ENCODE measurements at regions not wholly inside any gene's neighbourhood (a gene's known extent, or its start where the extent isn't known, plus 50 kb on each side); places are given as distances from the start of the nearest gene placed in this dataset.

- 73 to 75% methylated on average over 4 of the region's 4 CpGs for WGBS, 2 donors
- Histone ChIP-seq H3K4me3 (no peak overlapping the region), H3K9me3 (no peaks in the 10 kb centered on the region), H3K27ac (no peak overlapping the region), H3K36me3 (no peaks in the 10 kb centered on the region), H3K4me1 (no peaks in the 10 kb centered on the region), H3K27me3 (no peaks in the 10 kb centered on the region)
- intact Hi-C loops (cut with DNase I): no loop called here
- no peak for TF ChIP-seq POLR2A (IDR thresholded peaks at IDR 0.05)
- TF ChIP-seq, protein P1, sequence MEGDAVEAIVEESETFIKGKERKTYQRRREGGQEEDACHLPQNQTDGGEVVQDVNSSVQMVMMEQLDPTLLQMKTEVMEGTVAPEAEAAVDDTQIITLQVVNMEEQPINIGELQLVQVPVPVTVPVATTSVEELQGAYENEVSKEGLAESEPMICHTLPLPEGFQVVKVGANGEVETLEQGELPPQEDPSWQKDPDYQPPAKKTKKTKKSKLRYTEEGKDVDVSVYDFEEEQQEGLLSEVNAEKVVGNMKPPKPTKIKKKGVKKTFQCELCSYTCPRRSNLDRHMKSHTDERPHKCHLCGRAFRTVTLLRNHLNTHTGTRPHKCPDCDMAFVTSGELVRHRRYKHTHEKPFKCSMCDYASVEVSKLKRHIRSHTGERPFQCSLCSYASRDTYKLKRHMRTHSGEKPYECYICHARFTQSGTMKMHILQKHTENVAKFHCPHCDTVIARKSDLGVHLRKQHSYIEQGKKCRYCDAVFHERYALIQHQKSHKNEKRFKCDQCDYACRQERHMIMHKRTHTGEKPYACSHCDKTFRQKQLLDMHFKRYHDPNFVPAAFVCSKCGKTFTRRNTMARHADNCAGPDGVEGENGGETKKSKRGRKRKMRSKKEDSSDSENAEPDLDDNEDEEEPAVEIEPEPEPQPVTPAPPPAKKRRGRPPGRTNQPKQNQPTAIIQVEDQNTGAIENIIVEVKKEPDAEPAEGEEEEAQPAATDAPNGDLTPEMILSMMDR (IDR thresholded peaks at IDR 0.05): no peak
- DNase-seq: no peak
Observed at GRCh38 chr1:59128784-59129227, 168.1 kb upstream of the FGGY start.

DNA sequence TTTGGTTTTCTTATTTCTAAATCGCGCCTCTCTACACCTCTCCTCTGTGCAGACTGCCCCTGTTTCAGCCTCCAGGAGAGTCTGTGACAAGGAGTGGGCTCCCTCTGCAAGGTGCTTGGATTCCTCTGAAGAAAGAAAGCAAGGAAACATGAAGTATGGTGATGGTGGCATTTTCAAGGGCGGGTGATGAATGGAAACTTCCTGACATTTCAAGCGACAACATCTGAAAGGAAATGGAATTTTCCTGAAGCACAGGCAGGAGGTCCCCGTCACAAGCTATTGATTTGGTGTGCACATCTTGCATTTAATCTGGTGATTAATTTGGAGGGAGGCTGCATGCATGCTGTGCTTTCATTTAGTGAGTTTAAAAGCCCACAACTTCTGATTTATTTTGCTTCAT lies 164.6 kb upstream of the FGGY start:
- no peaks in the 10 kb centered on the region for H3K4me1 ChIP-seq
- no peak for TF ChIP-seq POLR2A (IDR thresholded peaks at IDR 0.05)
- TF ChIP-seq, protein P1 (IDR thresholded peaks at IDR 0.05): no peak
- no peaks in the 10 kb centered on the region for H3K36me3 ChIP-seq
- H3K27ac ChIP-seq: no peak overlapping the region
- no peaks in the 10 kb centered on the region for H3K27me3 ChIP-seq
- DNase-seq: no peak
- intact Hi-C loops (cut with DNase I): no loop called here
- 77 to 82% methylated on average over 5 of the region's 5 CpGs for WGBS, 2 donors
- H3K9me3 ChIP-seq: no peaks in the 10 kb centered on the region
- H3K4me3 ChIP-seq: no peak overlapping the region

DNA sequence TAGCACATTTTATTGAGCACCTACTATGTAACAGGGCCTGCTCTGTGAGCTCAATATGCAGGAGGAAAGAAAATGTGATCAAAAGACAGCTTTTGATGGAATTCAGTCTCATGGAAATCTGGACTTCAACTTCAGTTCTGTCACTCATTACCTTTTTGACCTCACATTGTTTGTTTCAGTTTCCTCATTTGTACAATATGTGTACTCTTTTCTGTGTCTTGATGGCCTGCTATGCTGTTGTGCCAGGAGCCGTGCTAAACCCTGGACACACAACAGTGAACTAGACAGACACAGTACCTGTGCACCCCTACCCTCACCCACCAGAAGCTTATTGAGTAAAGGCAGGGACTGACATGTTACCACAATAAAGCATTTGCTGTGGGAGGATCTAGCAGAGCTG lies 162.9 kb upstream of the FGGY start:
- no peaks in the 10 kb centered on the region for H3K36me3 ChIP-seq
- DNase-seq: no peak
- no peak overlapping the region for H3K27ac ChIP-seq
- peaks cover 0 to 7% (median 0%) of the 10 kb centered on the region in 3 donors for H3K4me1 ChIP-seq
- no peaks in the 10 kb centered on the region for H3K9me3 ChIP-seq
- H3K4me3 ChIP-seq: no peak overlapping the region
- TF ChIP-seq POLR2A (IDR thresholded peaks at IDR 0.05): no peak
- TF ChIP-seq, protein P1 (IDR thresholded peaks at IDR 0.05): no peak
- WGBS, 2 donors: 86% methylated on average over 1 of the region's 1 CpG
- intact Hi-C loops (cut with DNase I): no loop called here
- no peaks in the 10 kb centered on the region for H3K27me3 ChIP-seq

- DNase-seq: no peak
- no peaks in the 10 kb centered on the region for H3K36me3 ChIP-seq
- no peaks in the 10 kb centered on the region for H3K27me3 ChIP-seq
- H3K4me3 ChIP-seq: no peak overlapping the region
- no peaks in the 10 kb centered on the region for H3K9me3 ChIP-seq
- intact Hi-C loops (cut with DNase I): no loop called here
- no peak overlapping the region for H3K27ac ChIP-seq
- WGBS, 2 donors: 88 to 90% methylated on average over 1 of the region's 1 CpG
- TF ChIP-seq, protein P1 (IDR thresholded peaks at IDR 0.05): no peak
- no peak for TF ChIP-seq POLR2A (IDR thresholded peaks at IDR 0.05)
- peaks cover 0 to 9% (median 0%) of the 10 kb centered on the region in 3 donors for H3K4me1 ChIP-seq
Observed at GRCh38 chr1:59135761-59136255, 161.1 kb upstream of the FGGY start.

- 69 to 78% methylated on average over 8 of the region's 8 CpGs for WGBS, 2 donors
- Histone ChIP-seq H3K27me3 (no peaks in the 10 kb centered on the region), H3K4me3 (no peak overlapping the region), H3K27ac (no peak overlapping the region), H3K9me3 (no peaks in the 10 kb centered on the region), H3K36me3 (no peaks in the 10 kb centered on the region), H3K4me1 (peaks cover 0 to 15% (median 0%) of the 10 kb centered on the region in 3 donors)
- DNase-seq: no peak
- TF ChIP-seq POLR2A (IDR thresholded peaks at IDR 0.05): no peak
- TF ChIP-seq, protein P1 (IDR thresholded peaks at IDR 0.05): no peak
- intact Hi-C loops (cut with DNase I): no loop called here
Observed at GRCh38 chr1:59136541-59137275, 160.2 kb upstream of the FGGY start.
